WTC11 (cell line): ENCODE measurements at regions not wholly inside any gene's neighbourhood (a gene's known extent, or its start where the extent isn't known, plus 50 kb on each side); places are given as distances from the start of the nearest gene placed in this dataset.
"Not testable (repeated sequence)": the region's sequence is repeated elsewhere in the genome, so short reads cannot be mapped to it uniquely, and the experiment has no call there.

Experiments used
- ATAC-seq: fragments of 200-7000 bp; cut with Tn5 transposase; 2 replicates; pipeline ENCODE4 v1.10.0; 2021; ENCODE audit warnings: mild to moderate bottlenecking, moderate library complexity
- CTCF ChIA-PET: fragments of 300-600 bp; sonication (Branson Sonifier 250); formaldehyde crosslinking; loops from one replicate; lab custom pipeline; 2021; ENCODE audit warnings: antibody characterized with exemption; lab: Charles Lee
- POLR2A ChIA-PET: fragments of 350-600 bp; sonication (Branson Sonifier 250); formaldehyde crosslinking; loops from one replicate; lab custom pipeline; 2021; ENCODE audit warnings: antibody characterized with exemption; lab: Charles Lee
- DNase-seq: peaks from one replicate; pipeline ENCODE4 v3.0.0; 2021; ENCODE audit warnings: low spot score
- H3K27ac Mint-ChIP-seq: 2 replicates; pipeline ENCODE4 v1.8.0; 2021; ENCODE audit warnings: mixed read lengths
- H3K27me3 Mint-ChIP-seq: 2 replicates; pipeline ENCODE4 v1.8.0; 2021; ENCODE audit warnings: low read depth, mild to moderate bottlenecking, moderate library complexity, mixed read lengths
- H3K36me3 Mint-ChIP-seq: 2 replicates; pipeline ENCODE4 v1.8.0; 2021; ENCODE audit warnings: mixed read lengths
- H3K4me1 Mint-ChIP-seq: 2 replicates; pipeline ENCODE4 v1.8.0; 2022; ENCODE audit warnings: mixed read lengths
- H3K4me3 Mint-ChIP-seq: 2 replicates; pipeline ENCODE4 v1.8.0; 2021; ENCODE audit warnings: mild to moderate bottlenecking, moderate library complexity, mixed read lengths
- H3K9me3 Mint-ChIP-seq: 2 replicates; pipeline ENCODE4 v1.8.0; 2021; ENCODE audit warnings: mixed read lengths
- CREB1 ChIP-seq: sonication (generic); formaldehyde crosslinking; IDR thresholded peaks from 2 replicates; pipeline ENCODE4 v1.8.0; 2023; ENCODE audit warnings: mild to moderate bottlenecking, missing genetic modification reagents
- ESRRA ChIP-seq: sonication (generic); formaldehyde crosslinking; IDR thresholded peaks from 2 replicates; pipeline ENCODE4 v1.8.1; 2022; ENCODE audit warnings: mild to moderate bottlenecking, missing genetic modification reagents, borderline replicate concordance
- MXD4 ChIP-seq: fragments of 250-450 bp; sonication (Bioruptor Pico); IDR thresholded peaks from 2 replicates; pipeline ENCODE4 v1.8.0; 2021; ENCODE audit warnings: mild to moderate bottlenecking, moderate library complexity, borderline replicate concordance
- NFYB ChIP-seq: sonication (generic); formaldehyde crosslinking; conservative IDR thresholded peaks from 2 replicates; pipeline ENCODE4 v1.8.0; 2022; ENCODE audit warnings: low read depth, missing genetic modification reagents
- NR3C1 ChIP-seq: sonication (generic); formaldehyde crosslinking; conservative IDR thresholded peaks from 2 replicates; pipeline ENCODE4 v1.8.1; 2023; ENCODE audit warnings: low read depth, mild to moderate bottlenecking, missing genetic modification reagents
- TEAD1 ChIP-seq: sonication (generic); formaldehyde crosslinking; IDR thresholded peaks from 2 replicates; pipeline ENCODE4 v1.8.0; 2022; ENCODE audit warnings: mild to moderate bottlenecking, missing genetic modification reagents
- USF2 ChIP-seq: sonication (generic); formaldehyde crosslinking; IDR thresholded peaks from 2 replicates; pipeline ENCODE4 v1.8.1; 2023; ENCODE audit warnings: mild to moderate bottlenecking, missing genetic modification reagents, moderate library complexity
- ZNF423 ChIP-seq: fragments of 250-450 bp; sonication (Bioruptor Pico); IDR thresholded peaks from 2 replicates; pipeline ENCODE4 v2.1.2; 2022; ENCODE audit warnings: mild to moderate bottlenecking, moderate library complexity
- ZNF512 ChIP-seq: sonication (generic); formaldehyde crosslinking; IDR thresholded peaks from 2 replicates; pipeline ENCODE4 v1.8.1; 2022; ENCODE audit warnings: missing genetic modification reagents, borderline replicate concordance
- TF ChIP-seq, protein P1 (sequence below): fragments of 250-450 bp; sonication (Bioruptor Pico); IDR thresholded peaks from 2 replicates; pipeline ENCODE4 v2.1.2; 2022; ENCODE audit warnings: mild to moderate bottlenecking, moderate library complexity
- TF ChIP-seq, protein P2 (sequence below): fragments of 250-450 bp; sonication (Bioruptor Pico); conservative IDR thresholded peaks from 2 replicates; pipeline ENCODE4 v1.9.0; 2021; ENCODE audit warnings: mild to moderate bottlenecking
- TF ChIP-seq, protein P3 (sequence below): sonication (generic); formaldehyde crosslinking; IDR thresholded peaks from 2 replicates; pipeline ENCODE4 v1.8.0; 2022; ENCODE audit warnings: mild to moderate bottlenecking, missing genetic modification reagents
- TF ChIP-seq, protein P4 (sequence below): fragments of 250-450 bp; sonication (Bioruptor Pico); IDR thresholded peaks from 2 replicates; pipeline ENCODE4 v1.9.0; 2021; ENCODE audit warnings: mild to moderate bottlenecking, borderline replicate concordance
- TF ChIP-seq, protein P5 (sequence below): sonication (generic); formaldehyde crosslinking; IDR thresholded peaks from 2 replicates; pipeline ENCODE4 v1.8.0; 2022; ENCODE audit warnings: mild to moderate bottlenecking, missing genetic modification reagents

DNA sequence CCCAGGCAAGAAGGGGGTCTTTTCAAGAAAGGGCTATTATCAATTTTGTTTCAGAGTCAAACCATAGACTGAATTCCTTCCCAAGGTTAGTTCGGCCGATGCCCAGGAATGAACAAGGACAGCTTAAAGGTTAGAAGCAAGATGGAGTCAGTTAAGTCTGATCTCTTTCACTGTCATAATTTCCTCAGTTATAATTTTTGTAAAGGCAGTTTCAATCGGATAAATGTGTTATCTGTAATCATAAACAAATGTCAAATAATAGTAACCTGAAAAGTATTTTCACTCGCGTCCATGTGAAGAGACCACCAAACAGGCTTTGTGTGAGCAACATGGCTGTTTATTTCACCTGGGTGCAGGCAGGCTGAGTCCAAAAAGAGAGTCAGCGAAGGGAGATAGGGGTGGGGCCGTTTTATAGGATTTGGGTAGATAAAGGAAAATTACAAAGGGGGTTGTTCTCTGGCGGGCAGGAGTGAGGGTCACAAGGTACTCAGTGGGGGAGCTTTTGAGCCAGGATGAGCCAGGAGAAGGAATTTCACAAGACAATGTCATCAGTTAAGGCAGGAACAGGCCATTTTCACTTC lies 862.1 kb upstream of the NDST4 start:
- H3K4me1 Mint-ChIP-seq: peaks cover 25% of the 10 kb centered on the region
- H3K36me3 Mint-ChIP-seq, H3K27me3 Mint-ChIP-seq, POLR2A ChIA-PET, H3K27ac Mint-ChIP-seq, CTCF ChIA-PET, ATAC-seq: not testable (repeated sequence)
- peaks cover 23% of the 10 kb centered on the region for H3K9me3 Mint-ChIP-seq
- DNase-seq: peak; percentile 11
- TF ChIP-seq, protein P1, sequence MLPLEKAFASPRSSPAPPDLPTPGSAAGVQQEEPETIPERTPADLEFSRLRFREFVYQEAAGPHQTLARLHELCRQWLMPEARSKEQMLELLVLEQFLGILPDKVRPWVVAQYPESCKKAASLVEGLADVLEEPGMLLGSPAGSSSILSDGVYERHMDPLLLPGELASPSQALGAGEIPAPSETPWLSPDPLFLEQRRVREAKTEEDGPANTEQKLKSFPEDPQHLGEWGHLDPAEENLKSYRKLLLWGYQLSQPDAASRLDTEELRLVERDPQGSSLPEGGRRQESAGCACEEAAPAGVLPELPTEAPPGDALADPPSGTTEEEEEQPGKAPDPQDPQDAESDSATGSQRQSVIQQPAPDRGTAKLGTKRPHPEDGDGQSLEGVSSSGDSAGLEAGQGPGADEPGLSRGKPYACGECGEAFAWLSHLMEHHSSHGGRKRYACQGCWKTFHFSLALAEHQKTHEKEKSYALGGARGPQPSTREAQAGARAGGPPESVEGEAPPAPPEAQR (CRISPR knock-in tag): 0 out of 2 replicates have a peak, but pooled peaks have one; percentile 76
- TF ChIP-seq MXD4 (CRISPR knock-in tag) (peak; percentile 57; the same call in 1 of the 2 replicates), ZNF423 (CRISPR knock-in tag) (0 out of 2 replicates have a peak, but pooled peaks have one; percentile 46)
- TF ChIP-seq, protein P2, sequence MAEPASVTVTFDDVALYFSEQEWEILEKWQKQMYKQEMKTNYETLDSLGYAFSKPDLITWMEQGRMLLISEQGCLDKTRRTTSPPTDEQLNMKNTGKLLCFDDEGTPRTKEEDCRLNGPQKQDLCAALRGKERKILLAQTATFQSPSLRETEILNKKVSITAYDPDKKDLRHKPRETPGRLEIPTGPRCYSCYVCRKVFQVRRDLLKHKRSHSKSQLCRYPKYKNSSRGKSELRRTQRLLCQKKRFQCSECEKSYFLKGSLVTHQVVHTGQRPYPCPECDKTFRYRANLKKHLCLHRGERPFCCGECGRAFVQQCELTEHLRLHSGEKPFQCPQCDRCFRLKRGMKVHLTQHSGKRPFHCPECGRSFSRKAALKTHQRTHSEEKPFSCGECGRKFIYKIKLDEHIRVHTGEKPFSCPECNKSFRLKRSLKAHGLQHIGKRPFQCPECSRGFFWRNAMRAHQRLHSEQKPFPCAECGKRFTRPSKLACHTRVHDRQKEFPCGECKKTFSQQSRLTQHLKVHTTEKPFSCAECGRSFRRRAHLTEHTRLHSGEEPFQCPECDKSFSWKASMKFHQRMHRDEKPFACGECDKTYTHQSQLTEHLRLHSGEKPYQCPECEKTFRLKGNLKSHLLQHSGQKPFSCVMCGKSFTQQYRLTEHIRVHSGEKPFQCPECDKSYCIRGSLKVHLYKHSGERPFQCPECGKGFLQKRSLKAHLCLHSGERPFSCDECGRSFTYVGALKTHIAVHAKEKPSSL (CRISPR knock-in tag): peak; percentile 78; the same call in 1 of the 2 replicates
- H3K4me3 Mint-ChIP-seq: peak overlapping the region; percentile 14; the same call in 1 of the 2 replicates

DNA sequence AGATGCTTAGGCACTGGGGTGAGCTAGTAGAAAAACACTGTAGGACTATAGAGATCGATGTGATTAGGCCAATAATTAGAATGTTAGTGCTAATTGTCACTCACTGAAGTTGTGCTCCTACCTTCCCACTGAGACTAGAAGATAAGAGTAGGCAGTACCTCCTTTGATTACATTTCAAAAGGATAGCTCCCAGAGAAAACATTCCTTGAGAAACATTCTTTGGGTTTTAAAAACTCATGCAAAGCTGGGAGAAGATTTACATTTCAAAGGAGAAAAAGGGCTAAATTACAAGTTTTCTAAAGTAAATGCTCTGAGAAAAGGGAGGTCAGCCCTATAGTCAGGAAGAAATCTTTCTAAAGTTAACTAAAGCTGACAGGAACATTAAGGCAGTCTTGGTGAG lies 860.3 kb upstream of the NDST4 start:
- peak overlapping the region; percentile 33; the same call in 1 of the 2 replicates for H3K4me3 Mint-ChIP-seq
- H3K27me3 Mint-ChIP-seq: no peaks in the 10 kb centered on the region
- DNase-seq (no peak), ATAC-seq (peak; percentile 84)
- peaks cover 31% of the 10 kb centered on the region for H3K4me1 Mint-ChIP-seq
- H3K36me3 Mint-ChIP-seq: peaks cover 16% of the 10 kb centered on the region
- ChIA-PET CTCF (interaction anchor here (1.4 kb wide), 1 partner anchor 12 kb away, joined by 3 read pairs; no protein-coding TSS in a partner anchor), POLR2A (no interaction called here)
- TF ChIP-seq TEAD1 (peak; percentile 49; the same call in 1 of the 2 replicates), CREB1 (no peak)
- TF ChIP-seq, protein P3, sequence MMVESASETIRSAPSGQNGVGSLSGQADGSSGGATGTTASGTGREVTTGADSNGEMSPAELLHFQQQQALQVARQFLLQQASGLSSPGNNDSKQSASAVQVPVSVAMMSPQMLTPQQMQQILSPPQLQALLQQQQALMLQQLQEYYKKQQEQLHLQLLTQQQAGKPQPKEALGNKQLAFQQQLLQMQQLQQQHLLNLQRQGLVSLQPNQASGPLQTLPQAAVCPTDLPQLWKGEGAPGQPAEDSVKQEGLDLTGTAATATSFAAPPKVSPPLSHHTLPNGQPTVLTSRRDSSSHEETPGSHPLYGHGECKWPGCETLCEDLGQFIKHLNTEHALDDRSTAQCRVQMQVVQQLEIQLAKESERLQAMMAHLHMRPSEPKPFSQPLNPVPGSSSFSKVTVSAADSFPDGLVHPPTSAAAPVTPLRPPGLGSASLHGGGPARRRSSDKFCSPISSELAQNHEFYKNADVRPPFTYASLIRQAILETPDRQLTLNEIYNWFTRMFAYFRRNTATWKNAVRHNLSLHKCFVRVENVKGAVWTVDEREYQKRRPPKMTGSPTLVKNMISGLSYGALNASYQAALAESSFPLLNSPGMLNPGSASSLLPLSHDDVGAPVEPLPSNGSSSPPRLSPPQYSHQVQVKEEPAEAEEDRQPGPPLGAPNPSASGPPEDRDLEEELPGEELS: peak; percentile 19; the same call in 1 of the 2 replicates
- H3K27ac Mint-ChIP-seq: peak overlapping the region; percentile 97
- peaks cover 15% of the 10 kb centered on the region for H3K9me3 Mint-ChIP-seq

- Mint-ChIP-seq H3K27ac (peak overlapping the region; percentile 97), H3K36me3 (peaks cover 16% of the 10 kb centered on the region), H3K4me1 (peaks cover 36% of the 10 kb centered on the region), H3K4me3 (no peak overlapping the region), H3K27me3 (no peaks in the 10 kb centered on the region), H3K9me3 (peaks cover 15% of the 10 kb centered on the region)
- peak; percentile 71 for ATAC-seq
- TF ChIP-seq, protein P4, sequence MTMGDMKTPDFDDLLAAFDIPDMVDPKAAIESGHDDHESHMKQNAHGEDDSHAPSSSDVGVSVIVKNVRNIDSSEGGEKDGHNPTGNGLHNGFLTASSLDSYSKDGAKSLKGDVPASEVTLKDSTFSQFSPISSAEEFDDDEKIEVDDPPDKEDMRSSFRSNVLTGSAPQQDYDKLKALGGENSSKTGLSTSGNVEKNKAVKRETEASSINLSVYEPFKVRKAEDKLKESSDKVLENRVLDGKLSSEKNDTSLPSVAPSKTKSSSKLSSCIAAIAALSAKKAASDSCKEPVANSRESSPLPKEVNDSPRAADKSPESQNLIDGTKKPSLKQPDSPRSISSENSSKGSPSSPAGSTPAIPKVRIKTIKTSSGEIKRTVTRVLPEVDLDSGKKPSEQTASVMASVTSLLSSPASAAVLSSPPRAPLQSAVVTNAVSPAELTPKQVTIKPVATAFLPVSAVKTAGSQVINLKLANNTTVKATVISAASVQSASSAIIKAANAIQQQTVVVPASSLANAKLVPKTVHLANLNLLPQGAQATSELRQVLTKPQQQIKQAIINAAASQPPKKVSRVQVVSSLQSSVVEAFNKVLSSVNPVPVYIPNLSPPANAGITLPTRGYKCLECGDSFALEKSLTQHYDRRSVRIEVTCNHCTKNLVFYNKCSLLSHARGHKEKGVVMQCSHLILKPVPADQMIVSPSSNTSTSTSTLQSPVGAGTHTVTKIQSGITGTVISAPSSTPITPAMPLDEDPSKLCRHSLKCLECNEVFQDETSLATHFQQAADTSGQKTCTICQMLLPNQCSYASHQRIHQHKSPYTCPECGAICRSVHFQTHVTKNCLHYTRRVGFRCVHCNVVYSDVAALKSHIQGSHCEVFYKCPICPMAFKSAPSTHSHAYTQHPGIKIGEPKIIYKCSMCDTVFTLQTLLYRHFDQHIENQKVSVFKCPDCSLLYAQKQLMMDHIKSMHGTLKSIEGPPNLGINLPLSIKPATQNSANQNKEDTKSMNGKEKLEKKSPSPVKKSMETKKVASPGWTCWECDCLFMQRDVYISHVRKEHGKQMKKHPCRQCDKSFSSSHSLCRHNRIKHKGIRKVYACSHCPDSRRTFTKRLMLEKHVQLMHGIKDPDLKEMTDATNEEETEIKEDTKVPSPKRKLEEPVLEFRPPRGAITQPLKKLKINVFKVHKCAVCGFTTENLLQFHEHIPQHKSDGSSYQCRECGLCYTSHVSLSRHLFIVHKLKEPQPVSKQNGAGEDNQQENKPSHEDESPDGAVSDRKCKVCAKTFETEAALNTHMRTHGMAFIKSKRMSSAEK (CRISPR knock-in tag): no peak
- no peak for TF ChIP-seq ZNF423 (CRISPR knock-in tag)
- TF ChIP-seq NFYB (CRISPR knock-in tag): no peak
- TF ChIP-seq ZNF512 (CRISPR knock-in tag): no peak
- TF ChIP-seq USF2 (CRISPR knock-in tag): peak; percentile 57
- TF ChIP-seq, protein P5, sequence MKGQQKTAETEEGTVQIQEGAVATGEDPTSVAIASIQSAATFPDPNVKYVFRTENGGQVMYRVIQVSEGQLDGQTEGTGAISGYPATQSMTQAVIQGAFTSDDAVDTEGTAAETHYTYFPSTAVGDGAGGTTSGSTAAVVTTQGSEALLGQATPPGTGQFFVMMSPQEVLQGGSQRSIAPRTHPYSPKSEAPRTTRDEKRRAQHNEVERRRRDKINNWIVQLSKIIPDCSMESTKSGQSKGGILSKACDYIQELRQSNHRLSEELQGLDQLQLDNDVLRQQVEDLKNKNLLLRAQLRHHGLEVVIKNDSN: peak; percentile 57; the same call in 1 of the 2 replicates
- TF ChIP-seq TEAD1: no peak
- no peak for TF ChIP-seq NR3C1 (CRISPR knock-in tag)
- no peak for TF ChIP-seq ESRRA (CRISPR knock-in tag)
- ChIA-PET CTCF (interaction anchor here (1.4 kb wide), 1 partner anchor 13 kb away, joined by 3 read pairs; no protein-coding TSS in a partner anchor), POLR2A (interaction anchor here (0.6 kb wide), 1 partner anchor 537 kb away, joined by 5 read pairs; no protein-coding TSS in a partner anchor)
- no peak for DNase-seq
Observed at GRCh38 chr4:115972967-115973366, 859.5 kb upstream of the NDST4 start.
